HL-60 (cell line): ENCODE measurements at regions not wholly inside any gene's neighbourhood (a gene's known extent, or its start where the extent isn't known, plus 50 kb on each side); places are given as distances from the start of the nearest gene placed in this dataset.

Experiments used
- DNase-seq, 2 experiments: peaks; one replicate each; pipeline ENCODE4 v3.0.0-alpha.2; 2010 to 2020; ENCODE audit warnings: low read depth in 1 of 2, low spot score in 1 of 2
- H3K27ac ChIP-seq: fragments of 250-450 bp; sonication (Bioruptor Pico); replicated peaks from 2 replicates; pipeline ENCODE4 v1.5.1; 2020; ENCODE audit warnings: mild to moderate bottlenecking, moderate library complexity
- H3K27me3 ChIP-seq: fragments of 250-450 bp; sonication (Bioruptor Pico); 2 replicates; pipeline ENCODE4 v1.5.1; 2021; ENCODE audit warnings: mild to moderate bottlenecking, moderate library complexity; ENCODE audit not compliant: insufficient read depth, poor library complexity, severe bottlenecking
- H3K4me3 ChIP-seq: replicated peaks from 2 replicates; pipeline ENCODE4 v1.5.1; 2011; ENCODE audit warnings: mild to moderate bottlenecking, control low read depth, low read length; ENCODE audit not compliant: insufficient read depth
- CTCF ChIP-seq: IDR thresholded peaks from one replicate; pipeline ENCODE4 v1.5.1; 2011; ENCODE audit warnings: low read length, control low read depth, inconsistent platforms; ENCODE audit not compliant: insufficient read depth
- GABPA ChIP-seq: IDR thresholded peaks from 2 replicates; pipeline ENCODE4 v1.6.1; 2012; ENCODE audit warnings: low read depth
- POLR2AphosphoS5 ChIP-seq: IDR thresholded peaks from 2 replicates; pipeline ENCODE4 v1.6.1; 2012; ENCODE audit warnings: low read depth
- REST ChIP-seq: IDR thresholded peaks from 2 replicates; pipeline ENCODE4 v1.6.1; 2012; ENCODE audit warnings: low read depth; ENCODE audit not compliant: insufficient replicate concordance
- SPI1 ChIP-seq: IDR thresholded peaks from 2 replicates; pipeline ENCODE4 v1.6.1; 2012; ENCODE audit warnings: low read depth, mild to moderate bottlenecking, borderline replicate concordance

GRCh38 chr18:78540636-78541529, 438.7 kb upstream of the SALL3 start:
- Histone ChIP-seq H3K4me3 (no peak overlapping the region), H3K27ac (no peak overlapping the region), H3K27me3 (no peaks in the 10 kb centered on the region)
- no peak for DNase-seq
- TF ChIP-seq POLR2AphosphoS5 (no peak), SPI1 (no peak), REST (no peak), GABPA (no peak), CTCF (no peak)

- no peaks in the 10 kb centered on the region for H3K27me3 ChIP-seq
- TF ChIP-seq CTCF (no peak), GABPA (no peak), REST (no peak), POLR2AphosphoS5 (no peak), SPI1 (no peak)
- no peak overlapping the region; the same call in 1 of the 2 replicates for H3K27ac ChIP-seq
- H3K4me3 ChIP-seq: no peak overlapping the region
- DNase-seq: peak; percentile 15 to 77
Observed at GRCh38 chr18:78542204-78542603, 437.4 kb upstream of the SALL3 start.

- TF ChIP-seq SPI1: no peak
- no peak for TF ChIP-seq GABPA
- no peak for TF ChIP-seq POLR2AphosphoS5
- no peak for TF ChIP-seq CTCF
- no peak for TF ChIP-seq REST
- Histone ChIP-seq H3K27ac (no peak overlapping the region), H3K27me3 (no peaks in the 10 kb centered on the region), H3K4me3 (no peak overlapping the region)
- DNase-seq: no peak
Observed at GRCh38 chr18:78543201-78543725, 436.4 kb upstream of the SALL3 start.
